ENCODE measurements at regions not wholly inside any gene's neighbourhood (a gene's known extent, or its start where the extent isn't known, plus 50 kb on each side); places are given as distances from the start of the nearest gene placed in this dataset.

DNA sequence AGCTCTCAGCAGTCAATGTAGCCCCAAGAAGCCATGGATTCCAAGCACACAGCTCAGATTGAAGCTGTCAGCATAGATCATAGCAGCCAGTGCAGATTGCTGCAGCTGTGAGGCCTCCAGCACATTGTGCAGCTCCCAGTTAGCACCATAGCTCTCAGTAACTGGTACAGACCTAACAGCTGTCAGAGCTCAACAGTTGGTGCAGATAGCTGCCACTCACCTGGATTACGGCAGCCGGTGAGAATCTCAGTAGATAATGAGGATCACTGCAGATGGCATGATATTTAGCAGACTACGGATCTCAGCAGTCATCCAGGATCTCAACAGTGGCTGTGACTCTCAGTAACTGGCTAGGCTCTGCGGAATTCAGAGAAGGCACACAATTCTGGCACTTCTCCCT is 500.4 kb downstream of the TUSC1 start:
- in situ Hi-C loops (cut with HindIII; ENCODE audit: extremely low pct_ligation_motif_present, low pct_unique_long_range_greater_than_20kb), result no loop called here
- DNase-seq (ENCODE audit: low spot score) (no peak), ATAC-seq (no peak), FAIRE-seq (no peak)
- Histone ChIP-seq H4K20me1 (ENCODE audit: insufficient read depth, low read length) (no peaks in the 10 kb centered on the region), H2AFZ (ENCODE audit: low read length) (no peak overlapping the region), H3K27me3 (ENCODE audit: control insufficient read depth in 1 of 2, insufficient read depth in 2 of 2, low read length in 2 of 2) (no peaks in the 10 kb centered on the region), H3K4me2 (ENCODE audit: low read depth, low read length) (no peak overlapping the region), H3K36me3 (replicated peaks in 1 of 2; ENCODE audit: control insufficient read depth in 1 of 2, insufficient read depth in 2 of 2, low read length in 2 of 2) (no peaks in the 10 kb centered on the region), H3K27ac (ENCODE audit: extremely low read length, insufficient read depth, low read length) (no peak overlapping the region), H3K9me3 (ENCODE audit: low read length) (peaks cover 53% of the 10 kb centered on the region), H3K79me2 (ENCODE audit: insufficient read depth, low read length) (no peaks in the 10 kb centered on the region), H3K4me3 (replicated peaks in 1 of 3; ENCODE audit: insufficient read depth in 1 of 3, low read depth in 2 of 3, low read length in 3 of 3) (no peak overlapping the region), H3K4me1 (ENCODE audit: insufficient read depth, low read length) (no peaks in the 10 kb centered on the region), H3K9ac (ENCODE audit: insufficient read depth, low read depth, low read length) (no peak overlapping the region)
- no peak for TF ChIP-seq ZNF30 (CRISPR knock-in tag; IDR thresholded peaks at IDR 0.05)
- TF ChIP-seq SKI (IDR thresholded peaks at IDR 0.05; ENCODE audit: partially characterized antibody), result no peak
- TF ChIP-seq RELA (CRISPR knock-in tag; IDR thresholded peaks at IDR 0.05), result no peak
- no peak for TF ChIP-seq ARID2 (CRISPR knock-in tag; IDR thresholded peaks at IDR 0.05; ENCODE audit: borderline replicate concordance)
- WGBS (ENCODE audit: low lambda C conversion rate), result 1% methylated on average over 4 of the region's 4 CpGs
- no TSS peak for BruUV-seq (replicated peaks)
- intact Hi-C loops (cut with micrococcal nuclease; ENCODE audit: unreplicated experiment), result no loop called here
- ChIA-PET POLR2A (no interaction called here), CTCF (ENCODE audit: low intra/inter-chr PET ratio, low total read pairs) (no interaction called here)

DNA sequence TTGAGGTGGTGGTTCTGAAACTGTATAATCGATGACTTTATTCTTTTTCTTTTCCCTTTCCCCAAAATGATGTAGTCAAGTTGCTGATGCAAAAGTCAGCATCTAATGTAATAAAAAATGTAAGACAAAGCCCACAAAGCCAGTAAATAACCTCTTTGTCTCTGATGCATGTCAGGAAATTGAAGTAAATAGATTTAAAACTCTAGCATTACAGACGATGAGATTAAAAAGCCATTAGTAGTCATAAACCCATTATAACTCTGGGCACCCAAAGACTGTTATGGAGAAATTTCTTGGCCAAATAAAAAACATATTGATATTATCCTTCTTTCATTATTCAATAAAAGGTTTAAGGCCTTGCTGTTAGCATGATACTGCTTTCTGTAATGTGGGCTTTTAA is 548.7 kb downstream of the TUSC1 start:
- no peaks in the 10 kb centered on the region for H3K36me3 ChIP-seq (replicated peaks in 1 of 2; ENCODE audit: control insufficient read depth in 1 of 2, insufficient read depth in 2 of 2, low read length in 2 of 2)
- H3K27me3 ChIP-seq (ENCODE audit: control insufficient read depth in 1 of 2, insufficient read depth in 2 of 2, low read length in 2 of 2), result no peaks in the 10 kb centered on the region
- no peak for FAIRE-seq
- no peak overlapping the region for H3K4me2 ChIP-seq (ENCODE audit: low read depth, low read length)
- intact Hi-C loops (cut with micrococcal nuclease; ENCODE audit: unreplicated experiment) (no loop called here), in situ Hi-C loops (cut with HindIII; ENCODE audit: extremely low pct_ligation_motif_present, low pct_unique_long_range_greater_than_20kb) (no loop called here)
- no peaks in the 10 kb centered on the region for H4K20me1 ChIP-seq (ENCODE audit: insufficient read depth, low read length)
- POLR2A ChIA-PET, result no interaction called here
- no peak for DNase-seq (ENCODE audit: low spot score)
- CTCF ChIA-PET (ENCODE audit: low intra/inter-chr PET ratio, low total read pairs), result no interaction called here
- no TSS peak for BruUV-seq (replicated peaks)
- H2AFZ ChIP-seq (ENCODE audit: low read length), result no peak overlapping the region
- no peaks in the 10 kb centered on the region for H3K4me1 ChIP-seq (ENCODE audit: insufficient read depth, low read length)
- no peak for TF ChIP-seq FOXK1 (CRISPR knock-in tag; IDR thresholded peaks at IDR 0.05; ENCODE audit: borderline replicate concordance, low read depth)
- TF ChIP-seq SP2 (CRISPR knock-in tag; IDR thresholded peaks at IDR 0.05), result no peak
- no peak for TF ChIP-seq ZNF331 (CRISPR knock-in tag; IDR thresholded peaks at IDR 0.05)
- TF ChIP-seq, protein P1, sequence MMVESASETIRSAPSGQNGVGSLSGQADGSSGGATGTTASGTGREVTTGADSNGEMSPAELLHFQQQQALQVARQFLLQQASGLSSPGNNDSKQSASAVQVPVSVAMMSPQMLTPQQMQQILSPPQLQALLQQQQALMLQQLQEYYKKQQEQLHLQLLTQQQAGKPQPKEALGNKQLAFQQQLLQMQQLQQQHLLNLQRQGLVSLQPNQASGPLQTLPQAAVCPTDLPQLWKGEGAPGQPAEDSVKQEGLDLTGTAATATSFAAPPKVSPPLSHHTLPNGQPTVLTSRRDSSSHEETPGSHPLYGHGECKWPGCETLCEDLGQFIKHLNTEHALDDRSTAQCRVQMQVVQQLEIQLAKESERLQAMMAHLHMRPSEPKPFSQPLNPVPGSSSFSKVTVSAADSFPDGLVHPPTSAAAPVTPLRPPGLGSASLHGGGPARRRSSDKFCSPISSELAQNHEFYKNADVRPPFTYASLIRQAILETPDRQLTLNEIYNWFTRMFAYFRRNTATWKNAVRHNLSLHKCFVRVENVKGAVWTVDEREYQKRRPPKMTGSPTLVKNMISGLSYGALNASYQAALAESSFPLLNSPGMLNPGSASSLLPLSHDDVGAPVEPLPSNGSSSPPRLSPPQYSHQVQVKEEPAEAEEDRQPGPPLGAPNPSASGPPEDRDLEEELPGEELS (CRISPR knock-in tag; IDR thresholded peaks at IDR 0.05), result no peak
- TF ChIP-seq NRL (CRISPR knock-in tag; IDR thresholded peaks at IDR 0.05; ENCODE audit: borderline replicate concordance), result no peak
- TF ChIP-seq JUND (CRISPR knock-in tag; IDR thresholded peaks at IDR 0.05), result no peak
- TF ChIP-seq ZNF343 (CRISPR knock-in tag; IDR thresholded peaks at IDR 0.05), result no peak
- TF ChIP-seq, protein P2, sequence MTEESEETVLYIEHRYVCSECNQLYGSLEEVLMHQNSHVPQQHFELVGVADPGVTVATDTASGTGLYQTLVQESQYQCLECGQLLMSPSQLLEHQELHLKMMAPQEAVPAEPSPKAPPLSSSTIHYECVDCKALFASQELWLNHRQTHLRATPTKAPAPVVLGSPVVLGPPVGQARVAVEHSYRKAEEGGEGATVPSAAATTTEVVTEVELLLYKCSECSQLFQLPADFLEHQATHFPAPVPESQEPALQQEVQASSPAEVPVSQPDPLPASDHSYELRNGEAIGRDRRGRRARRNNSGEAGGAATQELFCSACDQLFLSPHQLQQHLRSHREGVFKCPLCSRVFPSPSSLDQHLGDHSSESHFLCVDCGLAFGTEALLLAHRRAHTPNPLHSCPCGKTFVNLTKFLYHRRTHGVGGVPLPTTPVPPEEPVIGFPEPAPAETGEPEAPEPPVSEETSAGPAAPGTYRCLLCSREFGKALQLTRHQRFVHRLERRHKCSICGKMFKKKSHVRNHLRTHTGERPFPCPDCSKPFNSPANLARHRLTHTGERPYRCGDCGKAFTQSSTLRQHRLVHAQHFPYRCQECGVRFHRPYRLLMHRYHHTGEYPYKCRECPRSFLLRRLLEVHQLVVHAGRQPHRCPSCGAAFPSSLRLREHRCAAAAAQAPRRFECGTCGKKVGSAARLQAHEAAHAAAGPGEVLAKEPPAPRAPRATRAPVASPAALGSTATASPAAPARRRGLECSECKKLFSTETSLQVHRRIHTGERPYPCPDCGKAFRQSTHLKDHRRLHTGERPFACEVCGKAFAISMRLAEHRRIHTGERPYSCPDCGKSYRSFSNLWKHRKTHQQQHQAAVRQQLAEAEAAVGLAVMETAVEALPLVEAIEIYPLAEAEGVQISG (CRISPR knock-in tag; IDR thresholded peaks at IDR 0.05), result no peak
- TF ChIP-seq, protein P3, sequence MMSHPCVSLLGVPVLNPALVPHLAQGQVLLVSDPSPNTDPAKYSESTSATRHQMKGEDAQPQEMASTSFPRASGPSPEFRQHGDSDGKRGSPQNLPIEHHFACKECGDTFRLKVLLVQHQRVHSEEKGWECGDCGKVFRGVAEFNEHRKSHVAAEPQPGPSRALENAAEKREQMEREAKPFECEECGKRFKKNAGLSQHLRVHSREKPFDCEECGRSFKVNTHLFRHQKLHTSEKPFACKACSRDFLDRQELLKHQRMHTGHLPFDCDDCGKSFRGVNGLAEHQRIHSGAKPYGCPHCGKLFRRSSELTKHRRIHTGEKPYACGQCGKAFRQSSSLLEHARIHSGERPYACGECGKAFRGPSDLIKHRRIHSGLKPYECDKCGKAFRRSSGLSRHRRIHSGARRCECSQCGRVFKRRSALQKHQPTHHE (CRISPR knock-in tag; IDR thresholded peaks at IDR 0.05; ENCODE audit: borderline replicate concordance), result no peak
- TF ChIP-seq TCF7L2 (IDR thresholded peaks at IDR 0.05; ENCODE audit: low read depth, low read length), result no peak
- no peak overlapping the region for H3K27ac ChIP-seq (ENCODE audit: extremely low read length, insufficient read depth, low read length)
- ATAC-seq, result no peak
- no peak overlapping the region for H3K9ac ChIP-seq (ENCODE audit: insufficient read depth, low read depth, low read length)
- H3K79me2 ChIP-seq (ENCODE audit: insufficient read depth, low read length), result no peaks in the 10 kb centered on the region
- 2% methylated on average over 2 of the region's 2 CpGs for WGBS (ENCODE audit: low lambda C conversion rate)
- H3K4me3 ChIP-seq (replicated peaks in 1 of 3; ENCODE audit: insufficient read depth in 1 of 3, low read depth in 2 of 3, low read length in 3 of 3), result no peak overlapping the region
- H3K9me3 ChIP-seq (ENCODE audit: low read length), result peaks cover 50% of the 10 kb centered on the region

All from HepG2 (cell line).